Stimulated activated effector memory CD8-positive, alpha-beta T cell treated with anti-CD3 and anti-CD28 coated beads, Interleukin-12 subunit alpha, Interleukin-12 subunit beta, amount 100 ng/mL, for 72 hours (primary cell): ENCODE measurements at regions not wholly inside any gene's neighbourhood (a gene's known extent, or its start where the extent isn't known, plus 50 kb on each side); places are given as distances from the start of the nearest gene placed in this dataset.
"Not testable (repeated sequence)": the region's sequence is repeated elsewhere in the genome, so short reads cannot be mapped to it uniquely, and the experiment has no call there.

Experiments
- ATAC-seq: fragments of 150-1000 bp; cut with Tn5 transposase; 2 replicates; pipeline ENCODE4 v1.10.0; 2021
- DNase-seq, 2 donors: peaks; one replicate each; pipeline ENCODE4 v3.0.0; 2021 to 2022; ENCODE audit warnings: low spot score in 2 of 2
- H3K27ac Mint-ChIP-seq: one replicate; pipeline ENCODE4 v1.8.0; 2022; ENCODE audit warnings: mild to moderate bottlenecking, mixed read lengths
- H3K36me3 Mint-ChIP-seq: one replicate; pipeline ENCODE4 v1.8.0; 2022; ENCODE audit warnings: mild to moderate bottlenecking, mixed read lengths
- H3K4me1 Mint-ChIP-seq: one replicate; pipeline ENCODE4 v1.8.0; 2022; ENCODE audit warnings: mixed read lengths
- H3K4me3 Mint-ChIP-seq: one replicate; pipeline ENCODE4 v1.8.0; 2022; ENCODE audit warnings: mild to moderate bottlenecking, mixed read lengths
- H3K9me3 Mint-ChIP-seq: one replicate; pipeline ENCODE4 v1.8.0; 2022; ENCODE audit warnings: mixed read lengths

DNA sequence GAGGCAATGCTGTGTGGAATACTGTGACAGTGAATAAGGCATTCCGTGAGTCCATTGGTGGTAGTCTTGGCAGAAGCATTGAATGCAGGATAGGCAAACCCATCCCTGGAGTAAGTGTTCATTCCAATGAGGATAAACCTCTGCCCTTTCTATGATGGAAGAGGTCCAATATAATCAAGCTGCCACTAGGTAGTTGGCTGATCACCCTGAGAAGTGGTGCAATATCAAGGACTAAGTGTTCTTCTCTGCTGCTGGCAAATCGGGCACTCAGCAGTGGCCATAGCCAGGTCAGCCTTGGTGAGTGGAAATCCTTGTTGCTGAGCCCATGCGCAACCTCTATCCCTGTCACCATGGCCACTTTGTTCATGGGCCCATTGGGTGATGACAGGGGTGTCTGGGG is 70.1 kb downstream of the FBXO4 start:
- H3K36me3 Mint-ChIP-seq, result no peaks in the 10 kb centered on the region
- no peaks in the 10 kb centered on the region for H3K4me1 Mint-ChIP-seq
- H3K4me3 Mint-ChIP-seq, result no peak overlapping the region
- no peak for ATAC-seq
- no peak overlapping the region for H3K27ac Mint-ChIP-seq
- no peak for DNase-seq
- H3K9me3 Mint-ChIP-seq, result no peaks in the 10 kb centered on the region

DNA sequence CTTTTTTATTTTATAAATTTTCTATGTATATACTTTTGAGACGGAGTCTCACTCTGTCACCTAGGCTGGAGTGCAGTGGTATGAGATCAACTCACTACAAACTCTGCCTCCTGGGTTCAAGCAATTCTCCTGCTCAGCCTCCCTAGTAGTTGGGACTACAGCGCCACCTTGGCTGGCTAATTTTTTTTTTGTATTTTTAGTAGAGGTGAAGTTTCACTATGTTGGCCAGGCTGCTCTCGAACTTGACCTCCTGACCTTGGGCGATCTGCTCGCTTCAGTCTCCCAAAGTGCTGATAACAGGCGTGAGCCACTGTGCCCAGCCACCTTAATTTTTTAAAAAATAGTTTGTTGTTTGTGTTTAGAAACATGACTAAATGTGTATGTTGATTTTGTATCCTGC is 76.6 kb downstream of the FBXO4 start:
- no peaks in the 10 kb centered on the region for H3K9me3 Mint-ChIP-seq
- H3K4me3 Mint-ChIP-seq, result no peak overlapping the region
- no peak for ATAC-seq
- H3K36me3 Mint-ChIP-seq, result no peaks in the 10 kb centered on the region
- DNase-seq, result no peak
- no peaks in the 10 kb centered on the region for H3K4me1 Mint-ChIP-seq
- no peak overlapping the region for H3K27ac Mint-ChIP-seq

DNA sequence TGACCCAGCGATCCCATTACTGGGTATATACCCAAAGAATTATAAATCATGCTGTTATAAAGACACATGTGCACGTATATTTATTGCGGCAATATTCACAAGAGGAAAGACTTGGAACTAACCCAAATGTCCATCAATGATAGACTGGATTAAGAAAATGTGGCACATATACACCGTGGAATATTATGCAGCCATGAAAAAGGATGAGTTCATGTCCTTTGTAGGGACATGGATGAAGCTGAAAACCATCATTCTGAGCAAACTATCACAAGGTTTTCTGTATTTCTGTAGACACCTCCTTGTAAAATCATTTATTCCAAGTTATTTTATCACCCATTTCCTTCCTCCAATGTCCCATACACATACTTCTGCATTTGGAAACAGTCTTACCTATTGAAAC is 78.8 kb downstream of the FBXO4 start:
- not testable (repeated sequence) for H3K27ac Mint-ChIP-seq, DNase-seq, H3K4me1 Mint-ChIP-seq, ATAC-seq, H3K4me3 Mint-ChIP-seq, H3K9me3 Mint-ChIP-seq, H3K36me3 Mint-ChIP-seq

DNA sequence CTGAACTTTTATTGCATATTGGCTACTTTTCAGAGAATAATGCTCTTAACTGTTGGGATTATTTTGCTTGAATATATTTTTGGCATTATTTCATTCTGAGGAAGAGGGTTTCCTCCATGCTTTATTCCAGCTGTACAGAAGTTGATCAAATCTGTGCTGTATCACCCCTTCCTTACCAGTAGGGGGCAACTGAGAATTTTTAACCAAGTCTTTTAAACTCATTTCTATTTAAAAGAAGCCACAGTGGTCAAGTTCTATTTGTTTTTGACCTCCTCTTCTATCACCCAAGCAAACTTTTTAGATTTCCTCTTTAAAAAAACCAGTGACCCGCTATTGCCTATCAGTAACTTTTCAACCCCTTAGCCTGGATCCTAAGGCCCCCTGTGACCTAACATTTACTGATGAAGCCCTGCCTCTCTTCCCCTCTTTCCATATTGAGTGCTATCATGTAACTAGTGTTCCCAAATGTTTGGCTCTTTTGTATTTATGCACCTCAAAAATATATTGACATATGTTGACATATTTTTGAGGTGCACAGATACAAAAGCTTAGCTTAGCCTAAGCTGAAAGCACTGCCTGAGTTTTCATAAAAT is 80.6 kb downstream of the FBXO4 start:
- no peaks in the 10 kb centered on the region for H3K4me1 Mint-ChIP-seq
- H3K4me3 Mint-ChIP-seq, result no peak overlapping the region
- H3K9me3 Mint-ChIP-seq, result no peaks in the 10 kb centered on the region
- H3K27ac Mint-ChIP-seq, result no peak overlapping the region
- ATAC-seq (no peak), DNase-seq (no peak)
- no peaks in the 10 kb centered on the region for H3K36me3 Mint-ChIP-seq

DNA sequence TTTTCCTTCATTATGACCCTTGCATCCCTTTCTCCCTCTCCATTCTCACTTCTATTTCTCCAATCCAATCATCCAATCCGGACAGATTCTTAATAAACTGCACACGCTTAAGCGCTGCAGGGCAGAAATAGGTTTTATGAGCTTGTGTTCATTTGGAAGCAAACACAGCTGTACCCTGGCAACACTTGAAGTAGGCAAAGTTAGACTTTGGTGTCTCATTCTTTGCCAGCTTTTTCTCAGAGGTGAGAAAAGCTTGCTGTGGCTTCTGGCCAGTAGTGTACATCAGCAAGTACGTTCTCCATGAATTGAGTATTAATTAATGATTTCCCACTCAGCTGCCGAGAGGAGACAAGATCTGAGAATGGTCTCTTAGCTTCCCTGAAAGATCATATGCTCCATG is 88.5 kb downstream of the FBXO4 start:
- Mint-ChIP-seq H3K36me3 (no peaks in the 10 kb centered on the region), H3K27ac (no peak overlapping the region), H3K4me3 (no peak overlapping the region), H3K9me3 (no peaks in the 10 kb centered on the region), H3K4me1 (no peaks in the 10 kb centered on the region)
- ATAC-seq, result no peak
- no peak for DNase-seq

DNA sequence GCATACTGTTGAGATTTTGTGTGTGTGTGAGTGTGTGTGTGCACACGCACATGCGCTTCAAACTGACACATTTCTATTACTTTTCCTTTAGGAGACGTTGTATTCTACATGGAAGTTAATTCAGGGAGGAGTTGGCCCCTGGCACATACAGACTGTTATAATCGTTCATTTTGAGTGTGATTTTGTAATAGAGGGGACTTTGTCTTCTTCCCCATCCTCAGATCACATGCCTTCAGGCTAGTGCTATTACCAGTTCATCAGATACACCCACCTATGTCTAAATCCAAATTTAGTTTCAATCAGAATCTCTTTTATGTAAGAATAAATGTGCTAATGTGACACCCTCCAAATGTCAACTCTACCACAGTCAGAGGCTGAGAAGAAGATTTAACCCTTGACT is 90.2 kb downstream of the FBXO4 start:
- no peaks in the 10 kb centered on the region for H3K4me1 Mint-ChIP-seq
- no peak overlapping the region for H3K27ac Mint-ChIP-seq
- DNase-seq, result no peak
- H3K4me3 Mint-ChIP-seq, result no peak overlapping the region
- H3K36me3 Mint-ChIP-seq, result no peaks in the 10 kb centered on the region
- ATAC-seq, result no peak
- no peaks in the 10 kb centered on the region for H3K9me3 Mint-ChIP-seq

DNA sequence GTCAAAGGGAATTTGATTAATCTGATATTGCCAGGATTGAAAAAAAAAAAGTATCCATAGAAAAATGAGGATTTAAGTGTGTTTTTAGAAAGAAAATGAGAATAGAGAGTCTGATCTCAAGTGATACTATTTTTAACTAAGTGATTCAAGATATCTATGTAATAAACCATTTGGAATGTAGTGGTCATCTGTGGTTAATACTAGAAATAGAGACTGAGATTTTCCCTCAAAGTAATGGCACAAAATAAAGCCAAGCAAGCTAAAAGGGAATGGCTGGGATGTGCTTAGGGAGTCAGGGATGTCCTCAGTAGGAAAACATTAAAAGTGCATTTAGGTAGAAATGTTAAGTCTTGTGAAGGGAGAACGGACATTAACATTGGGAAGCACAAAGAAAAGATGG is 90.6 kb downstream of the FBXO4 start:
- H3K27ac Mint-ChIP-seq, result no peak overlapping the region
- no peaks in the 10 kb centered on the region for H3K36me3 Mint-ChIP-seq
- no peak overlapping the region for H3K4me3 Mint-ChIP-seq
- no peaks in the 10 kb centered on the region for H3K9me3 Mint-ChIP-seq
- ATAC-seq (no peak), DNase-seq (no peak)
- no peaks in the 10 kb centered on the region for H3K4me1 Mint-ChIP-seq

DNA sequence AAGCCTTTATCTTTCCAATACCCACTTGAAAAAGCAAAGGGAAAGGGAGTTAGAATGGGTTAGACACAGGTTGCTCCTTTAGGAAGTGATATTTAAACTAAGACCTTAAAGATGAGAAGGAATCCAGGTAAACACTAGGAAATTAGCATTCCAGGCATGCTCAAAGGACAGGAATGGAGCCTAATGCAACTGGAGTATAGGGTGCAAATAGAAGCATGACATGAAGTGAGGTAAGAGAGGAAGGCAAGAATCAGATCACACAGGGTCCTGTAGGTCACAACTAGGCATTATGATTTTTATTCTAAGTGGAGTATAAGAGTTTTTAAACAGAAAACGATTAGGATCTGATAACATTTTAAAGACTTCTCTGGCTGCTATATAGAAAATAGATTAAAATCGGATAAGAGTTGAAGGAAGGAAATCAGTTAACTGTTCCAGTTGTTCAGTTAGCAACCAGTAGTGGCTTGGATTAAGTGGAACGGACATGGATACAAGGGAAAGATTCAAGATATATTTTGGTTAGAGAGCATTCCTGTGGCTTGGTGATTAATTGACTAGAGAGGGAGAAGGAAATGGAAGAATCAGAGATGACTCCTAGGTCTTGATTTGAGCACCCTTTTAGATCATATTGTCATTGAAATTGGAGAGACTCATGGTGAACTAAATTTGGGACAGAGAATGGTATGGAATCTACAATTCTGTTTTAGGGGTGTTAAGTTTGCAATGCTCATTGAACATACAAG is 95.9 kb downstream of the FBXO4 start:
- Mint-ChIP-seq H3K9me3 (no peaks in the 10 kb centered on the region), H3K4me1 (no peaks in the 10 kb centered on the region), H3K36me3 (no peaks in the 10 kb centered on the region), H3K4me3 (no peak overlapping the region), H3K27ac (no peak overlapping the region)
- no peak for ATAC-seq
- DNase-seq, result no peak

DNA sequence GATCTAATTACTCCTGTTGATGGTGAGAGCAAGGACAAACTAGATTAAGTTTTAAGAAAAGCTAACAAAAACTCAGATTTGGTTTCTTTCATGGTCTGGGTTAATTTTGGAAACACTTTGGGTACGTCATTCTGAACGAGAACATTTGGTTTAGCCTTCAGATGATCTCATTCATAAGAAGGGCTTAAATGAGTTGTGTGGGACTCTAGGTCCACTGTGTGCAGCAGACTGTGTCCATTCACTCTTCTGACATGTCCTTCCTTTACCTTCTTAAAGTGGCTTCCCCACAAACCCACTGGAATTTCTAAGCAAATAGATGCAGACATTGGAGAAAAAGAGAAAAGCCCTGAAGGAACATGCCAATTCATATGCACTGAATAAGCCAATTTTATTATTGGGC is 96.8 kb downstream of the FBXO4 start:
- Mint-ChIP-seq H3K4me1 (no peaks in the 10 kb centered on the region), H3K36me3 (no peaks in the 10 kb centered on the region), H3K27ac (no peak overlapping the region), H3K9me3 (no peaks in the 10 kb centered on the region), H3K4me3 (no peak overlapping the region)
- DNase-seq (no peak), ATAC-seq (no peak)

DNA sequence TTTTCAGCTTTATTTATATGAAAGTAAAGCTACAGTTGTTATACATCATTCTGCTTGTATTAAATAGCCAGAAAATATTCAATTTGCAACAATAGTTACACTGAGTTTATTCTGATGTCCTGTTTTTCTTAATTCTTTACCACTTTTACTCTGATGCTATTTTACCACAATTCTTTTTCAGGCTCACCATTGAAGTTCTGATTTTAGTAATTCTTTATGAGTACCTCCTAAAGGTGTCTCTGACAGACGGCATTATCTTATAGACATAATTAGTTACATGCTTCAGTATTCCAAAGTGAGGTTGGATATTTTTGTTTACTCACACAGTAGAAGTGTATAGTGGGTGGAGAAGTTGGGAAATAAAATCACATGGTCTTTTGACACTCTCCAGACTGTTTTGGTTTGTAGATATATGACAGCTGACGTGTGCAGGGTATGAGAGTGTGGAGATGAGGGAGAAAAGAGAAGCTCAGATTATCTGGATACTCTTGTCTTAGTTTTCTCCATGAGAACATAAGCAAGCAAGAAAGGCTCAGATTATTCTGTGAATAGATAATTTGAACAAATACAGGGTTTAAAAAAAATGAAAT is 97.4 kb downstream of the FBXO4 start:
- Mint-ChIP-seq H3K4me1 (no peaks in the 10 kb centered on the region), H3K36me3 (no peaks in the 10 kb centered on the region), H3K27ac (no peak overlapping the region), H3K4me3 (no peak overlapping the region), H3K9me3 (no peaks in the 10 kb centered on the region)
- ATAC-seq (no peak), DNase-seq (no peak)

DNA sequence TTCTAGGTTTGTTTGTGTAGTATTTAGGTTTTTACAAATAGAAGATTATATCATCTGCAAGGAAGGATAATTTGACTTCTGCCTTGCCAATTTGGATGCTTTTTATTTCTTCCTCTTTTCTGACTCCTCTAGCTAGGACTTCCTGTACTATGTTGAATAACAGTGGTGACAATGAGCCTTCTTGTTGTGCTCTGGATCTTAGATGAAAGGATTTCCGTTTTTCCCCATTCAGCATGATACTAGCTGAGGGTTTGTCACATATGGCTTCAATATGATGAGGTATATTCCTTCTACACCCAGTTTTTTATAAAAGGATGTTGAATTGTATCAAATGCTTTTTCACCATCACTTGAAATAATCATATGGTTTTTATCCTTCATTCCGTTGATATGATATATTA is 101.4 kb downstream of the FBXO4 start:
- ATAC-seq (no peak), DNase-seq (no peak)
- Mint-ChIP-seq H3K9me3 (no peaks in the 10 kb centered on the region), H3K4me1 (no peaks in the 10 kb centered on the region), H3K27ac (no peak overlapping the region), H3K4me3 (no peak overlapping the region), H3K36me3 (no peaks in the 10 kb centered on the region)

DNA sequence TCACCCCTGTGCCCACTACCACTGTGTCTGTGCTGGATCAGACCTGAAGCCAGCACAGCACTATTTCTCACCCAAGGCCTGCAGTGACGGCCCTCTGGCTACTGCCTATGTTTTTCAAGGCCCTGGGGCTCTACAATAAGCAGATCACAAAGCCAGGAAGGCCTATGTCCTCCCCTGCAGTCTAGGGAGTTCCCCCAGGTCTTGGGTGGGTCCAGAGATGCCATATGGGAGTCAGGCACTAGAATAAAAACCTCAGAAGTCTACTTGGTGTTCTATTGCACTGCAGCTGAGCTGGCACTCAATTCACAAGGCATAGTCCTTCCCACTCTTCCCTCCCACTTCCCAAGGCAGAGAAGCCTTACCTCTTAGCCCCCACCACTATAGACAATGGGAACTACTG is 107.1 kb downstream of the FBXO4 start:
- DNase-seq (no peak), ATAC-seq (peak; percentile 16)
- no peaks in the 10 kb centered on the region for H3K9me3 Mint-ChIP-seq
- no peaks in the 10 kb centered on the region for H3K4me1 Mint-ChIP-seq
- H3K36me3 Mint-ChIP-seq, result no peaks in the 10 kb centered on the region
- no peak overlapping the region for H3K4me3 Mint-ChIP-seq
- no peak overlapping the region for H3K27ac Mint-ChIP-seq

DNA sequence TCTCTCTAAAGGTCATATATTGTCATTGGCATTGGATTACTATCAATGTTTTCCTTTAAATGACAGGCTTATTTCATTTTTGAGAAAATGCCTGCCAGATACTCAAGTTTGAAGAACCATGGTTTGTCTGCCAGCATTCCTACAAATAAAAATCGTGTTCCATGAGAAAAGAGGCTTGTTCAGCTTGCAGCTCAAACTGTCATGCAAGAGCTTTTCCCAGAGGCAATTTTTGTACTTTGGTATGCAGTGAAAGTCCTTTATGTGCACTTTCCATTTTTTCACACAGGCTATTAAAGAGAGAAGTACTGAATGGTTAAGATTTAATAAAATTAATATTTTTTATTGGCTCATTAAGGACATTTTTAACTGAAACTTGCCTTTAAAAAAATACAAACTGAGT is 110.4 kb downstream of the FBXO4 start:
- Mint-ChIP-seq H3K36me3 (no peaks in the 10 kb centered on the region), H3K4me1 (no peaks in the 10 kb centered on the region), H3K27ac (no peak overlapping the region), H3K4me3 (no peak overlapping the region), H3K9me3 (no peaks in the 10 kb centered on the region)
- ATAC-seq (no peak), DNase-seq (no peak)

DNA sequence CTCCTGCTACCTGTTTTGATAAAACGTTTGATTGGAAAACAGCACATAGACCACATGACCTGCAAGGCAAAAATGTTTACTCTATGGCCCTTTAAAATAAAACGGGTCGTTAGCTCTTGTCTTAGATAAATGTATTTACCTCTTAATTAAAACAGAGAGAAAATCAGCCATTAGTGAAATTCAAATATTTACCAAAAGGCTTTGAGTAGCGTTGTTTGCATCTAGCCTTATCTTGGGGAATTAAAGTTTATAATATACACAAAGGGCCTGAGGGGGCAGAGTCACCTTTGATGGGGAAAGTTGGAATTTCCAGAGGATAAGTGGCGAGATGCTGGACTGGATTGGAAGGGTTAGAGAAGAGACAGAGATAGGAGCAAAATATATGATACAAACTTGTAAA is 111.3 kb downstream of the FBXO4 start:
- Mint-ChIP-seq H3K4me1 (no peaks in the 10 kb centered on the region), H3K27ac (no peak overlapping the region), H3K36me3 (no peaks in the 10 kb centered on the region), H3K9me3 (no peaks in the 10 kb centered on the region), H3K4me3 (no peak overlapping the region)
- ATAC-seq, result no peak
- DNase-seq, result no peak

DNA sequence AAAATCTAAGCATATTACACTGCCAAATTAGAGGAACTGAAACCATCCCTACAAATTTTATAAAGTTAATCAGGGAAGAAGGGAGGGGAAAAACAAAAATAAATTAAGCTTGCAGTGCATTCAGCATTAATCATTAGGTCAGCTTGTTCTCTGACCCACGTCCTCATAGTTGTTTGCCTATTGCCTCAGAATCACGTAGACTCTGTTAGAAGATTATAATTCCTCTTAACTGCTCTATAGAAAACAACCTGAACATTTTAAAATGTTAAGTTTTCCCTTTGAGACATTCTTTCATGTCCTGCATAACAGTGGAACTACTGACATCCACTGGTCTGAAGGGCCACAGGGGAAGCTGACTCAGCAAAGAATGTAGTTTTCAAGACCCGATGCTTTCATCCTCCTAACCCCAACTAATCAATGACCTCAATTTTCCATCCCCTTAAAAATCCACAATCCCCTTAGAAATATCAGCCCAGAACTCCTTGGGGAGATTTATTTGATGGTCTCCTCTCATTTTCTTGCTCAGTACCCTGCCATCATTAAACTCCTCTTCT is 112.4 kb downstream of the FBXO4 start:
- no peak for DNase-seq
- Mint-ChIP-seq H3K4me3 (no peak overlapping the region), H3K36me3 (no peaks in the 10 kb centered on the region), H3K27ac (no peak overlapping the region), H3K4me1 (no peaks in the 10 kb centered on the region), H3K9me3 (no peaks in the 10 kb centered on the region)
- no peak for ATAC-seq

DNA sequence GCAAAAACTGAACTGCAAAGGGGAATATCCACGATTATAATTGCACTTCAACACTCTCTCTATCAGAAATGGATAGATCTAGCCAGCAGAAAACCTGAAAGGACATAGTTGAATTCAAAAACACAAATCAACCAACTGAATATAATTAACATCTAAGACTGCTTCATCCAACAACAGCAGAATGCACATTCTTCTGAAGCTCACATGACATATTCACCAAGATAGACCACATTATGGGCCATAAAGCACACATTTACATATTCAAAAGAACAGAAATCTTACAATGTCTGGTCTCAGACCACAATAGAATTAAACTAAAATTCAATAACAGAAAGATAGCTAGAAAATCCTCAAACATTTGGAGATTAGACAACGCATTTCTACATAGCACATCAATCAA is 118.3 kb downstream of the FBXO4 start:
- Mint-ChIP-seq H3K4me3 (no peak overlapping the region), H3K9me3 (no peaks in the 10 kb centered on the region), H3K36me3 (no peaks in the 10 kb centered on the region), H3K27ac (no peak overlapping the region), H3K4me1 (no peaks in the 10 kb centered on the region)
- DNase-seq (no peak), ATAC-seq (no peak)
